Cerebellar nuclear complex (tissue), 1 donor: ENCODE measurements at regions not wholly inside any gene's neighbourhood (a gene's known extent, or its start where the extent isn't known, plus 50 kb on each side); places are given as distances from the start of the nearest gene placed in this dataset.
"Not testable (repeated sequence)": the region's sequence is repeated elsewhere in the genome, so short reads cannot be mapped to it uniquely, and the experiment has no call there.

Source experiments
- DNase-seq, 2 experiments: peaks; one replicate each; lab custom pipeline; 2025; lab: John Stamatoyannopoulos, UW

GRCh38 chrX:905848-906566 is 275.4 kb downstream of the SHOX start:
- DNase-seq: no peak

GRCh38 chrX:903116-903515 is 272.5 kb downstream of the SHOX start:
- DNase-seq: no peak

GRCh38 chrX:896256-896655 is 265.7 kb downstream of the SHOX start:
- DNase-seq: no peak

GRCh38 chrX:889966-890651 is 259.5 kb downstream of the SHOX start:
- DNase-seq: no peak

- not testable (repeated sequence) for DNase-seq
These were observed 257.1 kb downstream of the SHOX start for GRCh38 chrX:887724-888123.

GRCh38 chrX:883588-883987 is 253.0 kb downstream of the SHOX start:
- DNase-seq: no peak

- not testable (repeated sequence) for DNase-seq
These were observed 249.4 kb downstream of the SHOX start for GRCh38 chrX:879756-880698.

GRCh38 chrX:874061-874460 is 243.5 kb downstream of the SHOX start:
- DNase-seq: no peak

- no peak for DNase-seq
These were observed 242.4 kb downstream of the SHOX start for GRCh38 chrX:873016-873415.

- DNase-seq: no peak
These were observed 241.5 kb downstream of the SHOX start for GRCh38 chrX:872090-872489.

- no peak for DNase-seq
These were observed 241.0 kb downstream of the SHOX start for GRCh38 chrX:871626-872025.

GRCh38 chrX:867966-868647 is 237.5 kb downstream of the SHOX start:
- no peak for DNase-seq

GRCh38 chrX:867502-867901 is 236.9 kb downstream of the SHOX start:
- no peak for DNase-seq

- DNase-seq: no peak
These were observed 235.9 kb downstream of the SHOX start for GRCh38 chrX:866441-866990.

GRCh38 chrX:865422-865821 is 234.8 kb downstream of the SHOX start:
- DNase-seq: no peak

- DNase-seq: no peak
These were observed 231.3 kb downstream of the SHOX start for GRCh38 chrX:861921-862320.

- no peak for DNase-seq
These were observed 230.8 kb downstream of the SHOX start for GRCh38 chrX:861340-861890.

- DNase-seq: no peak
These were observed 228.7 kb downstream of the SHOX start for GRCh38 chrX:859329-859728.

- no peak for DNase-seq
These were observed 228.0 kb downstream of the SHOX start for GRCh38 chrX:858542-859078.

GRCh38 chrX:857376-857775 is 226.8 kb downstream of the SHOX start:
- DNase-seq: no peak
